Liver (tissue), 8 donors: ENCODE measurements at regions not wholly inside any gene's neighbourhood (a gene's known extent, or its start where the extent isn't known, plus 50 kb on each side); places are given as distances from the start of the nearest gene placed in this dataset.

Experiments used
- DNase-seq: peaks from one replicate; pipeline ENCODE4 v3.0.0-alpha.2; 2017; ENCODE audit warnings: low spot score
- H3K27ac ChIP-seq, 2 donors: one replicate each; pipeline ENCODE4 v1.7.0; 2013; ENCODE audit warnings: inconsistent platforms in 2 of 2, low read length in 2 of 2, control low read depth in 1 of 2, low read depth in 1 of 2, mild to moderate bottlenecking in 1 of 2
- H3K27me3 ChIP-seq, 4 donors: one replicate each; pipeline versions ENCODE4 v1.6.1 to v1.7.0; 2013; ENCODE audit warnings: low read length in 3 of 4, inconsistent platforms in 1 of 4, mild to moderate bottlenecking in 1 of 4, moderate library complexity in 1 of 4; ENCODE audit not compliant: control insufficient read depth in 4 of 4, insufficient read depth in 4 of 4
- H3K36me3 ChIP-seq, 4 donors: one replicate each; pipeline versions ENCODE4 v1.6.1 to v1.7.0; 2013; ENCODE audit warnings: low read length in 3 of 4, mild to moderate bottlenecking in 3 of 4, low read depth in 1 of 4, moderate library complexity in 1 of 4; ENCODE audit not compliant: control insufficient read depth in 4 of 4, insufficient read depth in 3 of 4
- H3K4me1 ChIP-seq, 4 donors: one replicate each; pipeline versions ENCODE4 v1.6.1 to v1.7.0; 2013; ENCODE audit warnings: low read length in 3 of 4, mild to moderate bottlenecking in 3 of 4, moderate library complexity in 1 of 4; ENCODE audit not compliant: control insufficient read depth in 4 of 4, insufficient read depth in 4 of 4
- H3K4me3 ChIP-seq, 3 donors: one replicate each; pipeline versions ENCODE4 v1.6.1 to v1.7.0; 2013; ENCODE audit warnings: low read length in 3 of 3, control low read depth in 1 of 3, low read depth in 1 of 3, mild to moderate bottlenecking in 1 of 3
- H3K9ac ChIP-seq, 2 donors: one replicate each; pipeline ENCODE4 v1.7.0; 2013; ENCODE audit warnings: low read length in 2 of 2, mild to moderate bottlenecking in 2 of 2, moderate library complexity in 2 of 2, control low read depth in 1 of 2, low read depth in 1 of 2
- H3K9me3 ChIP-seq, 4 donors: one replicate each; pipeline versions ENCODE4 v1.6.1 to v1.7.0; 2013; ENCODE audit warnings: low read length in 3 of 4; ENCODE audit not compliant: control insufficient read depth in 4 of 4
- ATF3 ChIP-seq: IDR thresholded peaks from 2 replicates; pipeline ENCODE4 v1.6.1; 2016; ENCODE audit warnings: antibody characterized with exemption
- EGR1 ChIP-seq, 2 donors: IDR thresholded peaks; 2 replicates each; pipeline ENCODE4 v1.6.1; 2016 to 2018; ENCODE audit warnings: antibody characterized with exemption in 2 of 2, low read depth in 2 of 2
- FOXA1 ChIP-seq: IDR thresholded peaks from 2 replicates; pipeline ENCODE4 v1.6.1; 2016; ENCODE audit warnings: antibody characterized with exemption
- FOXA2 ChIP-seq: IDR thresholded peaks from 2 replicates; pipeline ENCODE4 v1.6.1; 2016; ENCODE audit warnings: antibody characterized with exemption
- GABPA ChIP-seq, 2 donors: IDR thresholded peaks in 1 of 2; conservative IDR thresholded peaks in 1 of 2; 2 replicates each; pipeline ENCODE4 v1.6.1; 2016; ENCODE audit warnings: antibody characterized with exemption in 2 of 2, mild to moderate bottlenecking in 1 of 2, moderate library complexity in 1 of 2
- HNF4A ChIP-seq, 2 donors: conservative IDR thresholded peaks; 2 replicates each; pipeline ENCODE4 v1.6.1; 2016; ENCODE audit warnings: antibody characterized with exemption in 2 of 2, mild to moderate bottlenecking in 2 of 2
- HNF4G ChIP-seq: IDR thresholded peaks from 2 replicates; pipeline ENCODE4 v1.6.1; 2016; ENCODE audit warnings: antibody characterized with exemption
- MAX ChIP-seq: IDR thresholded peaks from 2 replicates; pipeline ENCODE4 v1.6.1; 2016; ENCODE audit warnings: antibody characterized with exemption
- NR2F2 ChIP-seq: IDR thresholded peaks from 2 replicates; pipeline ENCODE4 v1.6.1; 2016; ENCODE audit warnings: antibody characterized with exemption
- RAD21 ChIP-seq, 2 donors: IDR thresholded peaks; 2 replicates each; pipeline ENCODE4 v1.6.1; 2016; ENCODE audit warnings: antibody characterized with exemption in 2 of 2, mild to moderate bottlenecking in 2 of 2
- REST ChIP-seq: IDR thresholded peaks from 2 replicates; pipeline ENCODE4 v1.6.1; 2016; ENCODE audit warnings: antibody characterized with exemption, mild to moderate bottlenecking
- RXRA ChIP-seq, 2 donors: IDR thresholded peaks; 2 replicates each; pipeline ENCODE4 v1.6.1; 2017 to 2018; ENCODE audit warnings: antibody characterized with exemption in 2 of 2, mild to moderate bottlenecking in 1 of 2
- SP1 ChIP-seq: IDR thresholded peaks from 2 replicates; pipeline ENCODE4 v1.6.1; 2018; ENCODE audit warnings: antibody characterized with exemption, mild to moderate bottlenecking
- TAF1 ChIP-seq: conservative IDR thresholded peaks from 2 replicates; pipeline ENCODE4 v1.6.1; 2016; ENCODE audit warnings: antibody characterized with exemption, mild to moderate bottlenecking
- YY1 ChIP-seq: IDR thresholded peaks from 2 replicates; pipeline ENCODE4 v1.6.1; 2016; ENCODE audit warnings: antibody characterized with exemption, mild to moderate bottlenecking
- ZBTB33 ChIP-seq: IDR thresholded peaks from 2 replicates; pipeline ENCODE4 v1.6.1; 2016; ENCODE audit warnings: antibody characterized with exemption
- WGBS: extraction: QIAGEN DNeasy Blood & Tissue Kit; methylation state at CpG from one replicate; pipeline ENCODE4 v1.1.7; 2013; 5-methylcytosine and 5-hydroxymethylcytosine counted together
- TF ChIP-seq, protein P1 (sequence below): fragments of 150-350 bp; IDR thresholded peaks from 2 replicates; pipeline ENCODE4 v1.5.1; 2017; ENCODE audit warnings: improper control_type of control experiment, low read depth, low read length; ENCODE audit not compliant: missing input control
- donor health status: healthy.
- donor health status: healthy.
- donor health status: healthy.
- donor health status: healthy.
- donor health status: healthy.

GRCh38 chr13:50144246-50145160 lies 129.3 kb downstream of the KCNRG start:
- H3K4me1 ChIP-seq: no peaks in the 10 kb centered on the region
- H3K36me3 ChIP-seq: no peaks in the 10 kb centered on the region
- no peak overlapping the region for H3K27ac ChIP-seq
- H3K9ac ChIP-seq: no peak overlapping the region
- H3K27me3 ChIP-seq: no peaks in the 10 kb centered on the region
- no peak for DNase-seq
- 82% methylated on average over 1 of the region's 1 CpG for WGBS
- no peaks in the 10 kb centered on the region for H3K9me3 ChIP-seq
- TF ChIP-seq HNF4A (conservative IDR thresholded peaks at IDR 0.05) (no peak), ATF3 (no peak), EGR1 (IDR thresholded peaks at IDR 0.05; ENCODE audit: low read depth in 2 of 2) (no peak), REST (no peak), ZBTB33 (no peak), FOXA1 (no peak), RXRA (IDR thresholded peaks at IDR 0.05) (no peak), FOXA2 (no peak), RAD21 (IDR thresholded peaks at IDR 0.05) (no peak), TAF1 (no peak), HNF4G (no peak), SP1 (no peak), MAX (no peak), GABPA (IDR thresholded peaks at IDR 0.05 in 1 of 2, conservative IDR thresholded peaks at IDR 0.05 in 1 of 2) (no peak), YY1 (no peak), NR2F2 (no peak)
- TF ChIP-seq, protein P1, sequence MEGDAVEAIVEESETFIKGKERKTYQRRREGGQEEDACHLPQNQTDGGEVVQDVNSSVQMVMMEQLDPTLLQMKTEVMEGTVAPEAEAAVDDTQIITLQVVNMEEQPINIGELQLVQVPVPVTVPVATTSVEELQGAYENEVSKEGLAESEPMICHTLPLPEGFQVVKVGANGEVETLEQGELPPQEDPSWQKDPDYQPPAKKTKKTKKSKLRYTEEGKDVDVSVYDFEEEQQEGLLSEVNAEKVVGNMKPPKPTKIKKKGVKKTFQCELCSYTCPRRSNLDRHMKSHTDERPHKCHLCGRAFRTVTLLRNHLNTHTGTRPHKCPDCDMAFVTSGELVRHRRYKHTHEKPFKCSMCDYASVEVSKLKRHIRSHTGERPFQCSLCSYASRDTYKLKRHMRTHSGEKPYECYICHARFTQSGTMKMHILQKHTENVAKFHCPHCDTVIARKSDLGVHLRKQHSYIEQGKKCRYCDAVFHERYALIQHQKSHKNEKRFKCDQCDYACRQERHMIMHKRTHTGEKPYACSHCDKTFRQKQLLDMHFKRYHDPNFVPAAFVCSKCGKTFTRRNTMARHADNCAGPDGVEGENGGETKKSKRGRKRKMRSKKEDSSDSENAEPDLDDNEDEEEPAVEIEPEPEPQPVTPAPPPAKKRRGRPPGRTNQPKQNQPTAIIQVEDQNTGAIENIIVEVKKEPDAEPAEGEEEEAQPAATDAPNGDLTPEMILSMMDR: no peak
- no peak overlapping the region for H3K4me3 ChIP-seq
